C4-2B (cell line): ENCODE measurements at regions not wholly inside any gene's neighbourhood (a gene's known extent, or its start where the extent isn't known, plus 50 kb on each side); places are given as distances from the start of the nearest gene placed in this dataset.

Experiments
- CTCF ChIP-seq: fragments of 450-650 bp; conservative IDR thresholded peaks from 2 replicates; pipeline ENCODE4 v1.5.1; 2017; ENCODE audit warnings: mild to moderate bottlenecking
- ZFX ChIP-seq: fragments of 450-650 bp; IDR thresholded peaks from 2 replicates; pipeline ENCODE4 v1.6.1; 2017

GRCh38 chr11:105244160-105244825, 104.7 kb upstream of the CARD18 start:
- TF ChIP-seq CTCF (no peak), ZFX (no peak)
